Tibial nerve (tissue), 4 donors: ENCODE measurements at regions not wholly inside any gene's neighbourhood (a gene's known extent, or its start where the extent isn't known, plus 50 kb on each side); places are given as distances from the start of the nearest gene placed in this dataset.

Source experiments
- CTCF ChIP-seq, 5 experiments: fragments of 200-600 bp in 3 of 5; fragments of 450-650 bp in 2 of 5; sonication (generic) in 3 of 5; IDR thresholded peaks; one replicate each; pipeline ENCODE4 v1.5.1; 2016 to 2019; ENCODE audit warnings: antibody characterized with exemption in 5 of 5, mild to moderate bottlenecking in 3 of 5, moderate library complexity in 2 of 5
- EP300 ChIP-seq, 2 donors: sonication (generic); formaldehyde crosslinking; IDR thresholded peaks; one replicate each; pipeline ENCODE4 v1.6.1; 2017; ENCODE audit warnings: antibody characterized with exemption in 2 of 2, mild to moderate bottlenecking in 1 of 2

- TF ChIP-seq CTCF (IDR thresholded peaks at IDR 0.05) (no peak), EP300 (IDR thresholded peaks at IDR 0.05) (no peak)
These were observed 76.7 kb upstream of the POU2AF2 start for GRCh38 chr11:111168871-111169270.
